K562 (cell line): ENCODE measurements at regions not wholly inside any gene's neighbourhood (a gene's known extent, or its start where the extent isn't known, plus 50 kb on each side); places are given as distances from the start of the nearest gene placed in this dataset.

Source experiments
- ATAC-seq: fragments of 200-7000 bp; cut with Tn5 transposase; 3 replicates; pipeline ENCODE4 v1.9.1; 2020; ENCODE audit warnings: moderate library complexity
- BruUV-seq: library from RNA; stranded (reverse); fragments of 400-500 nt; replicated peaks from 2 replicates; lab custom pipeline; 2021; lab: Mats Ljungman, UMichigan
- CTCF ChIA-PET: fragments of 300-600 bp; formaldehyde crosslinking; extraction: SDS; loops from one replicate; lab custom pipeline; 2021; ENCODE audit warnings: low intra/inter-chr PET ratio; lab: Yijun Ruan, JAX
- POLR2A ChIA-PET: fragments of 300-600, 350-650 bp; sonication (Branson Sonifier 250); formaldehyde crosslinking; extraction: SDS; loops from one replicate; lab custom pipeline; 2021; ENCODE audit warnings: antibody characterized with exemption, inconsistent platforms; lab: Yijun Ruan, JAX
- DNase-seq, 4 experiments: peaks; one replicate each; pipeline versions ENCODE4 v3.0.0 to v3.0.0-alpha.2; 2011 to 2018; ENCODE audit warnings: low spot score in 3 of 4, mixed read lengths in 3 of 4; ENCODE audit errors: extremely low read depth in 1 of 4
- FAIRE-seq: peaks from 2 replicates; lab custom pipeline; 2011; peaks lifted over from hg19 to GRCh38; lab: Jason Lieb, UNC
- H2AFZ ChIP-seq: 2 replicates; pipeline ENCODE4 v1.6.0; 2011; ENCODE audit warnings: low read depth, low read length, control low read depth, inconsistent platforms
- H3K27ac ChIP-seq: fragments of 200-600 bp; 3 replicates; pipeline ENCODE4 v1.8.0; 2011; ENCODE audit warnings: low read depth, mild to moderate bottlenecking, control low read depth, inconsistent platforms, low read length, moderate library complexity, mixed read lengths; ENCODE audit errors: extremely low read depth
- H3K27me3 ChIP-seq, 2 experiments: fragments of 300-600 bp in 1 of 2; 2 replicates in 1 of 2; 3 replicates in 1 of 2; pipeline versions ENCODE4 v1.6.0 to v1.8.0; 2011; ENCODE audit warnings: inconsistent platforms in 2 of 2, low read length in 2 of 2, mild to moderate bottlenecking in 1 of 2, mixed read lengths in 1 of 2, moderate library complexity in 1 of 2; ENCODE audit not compliant: control insufficient read depth in 2 of 2, insufficient read depth in 2 of 2
- H3K36me3 ChIP-seq: fragments of 300-600 bp; 3 replicates; pipeline ENCODE4 v1.8.0; 2011; ENCODE audit warnings: mild to moderate bottlenecking, low read length, inconsistent platforms; ENCODE audit not compliant: control insufficient read depth, insufficient read depth
- H3K4me1 ChIP-seq, 2 experiments: fragments of 200-600 bp in 1 of 2; replicated peaks in 1 of 2; 2 replicates in 1 of 2; 3 replicates in 1 of 2; pipeline versions ENCODE4 v1.5.1 to v1.8.0; 2011; ENCODE audit warnings: inconsistent platforms in 2 of 2, low read length in 2 of 2, mild to moderate bottlenecking in 1 of 2, mixed read lengths in 1 of 2, moderate library complexity in 1 of 2; ENCODE audit not compliant: control insufficient read depth in 2 of 2, insufficient read depth in 2 of 2
- H3K4me2 ChIP-seq: 2 replicates; pipeline ENCODE4 v1.6.1; 2011; ENCODE audit warnings: low read length, control low read depth, inconsistent platforms, mixed read lengths; ENCODE audit not compliant: insufficient read depth
- H3K4me3 ChIP-seq: fragments of 200-600 bp; sonication (generic), shearing (Covaris generic); 2 replicates; pipeline ENCODE4 v1.5.1; 2016; ENCODE audit warnings: control low read depth, inconsistent platforms
- H3K79me2 ChIP-seq: fragments of 200-600 bp; 3 replicates; pipeline ENCODE4 v1.8.0; 2011; ENCODE audit warnings: low read length, inconsistent platforms; ENCODE audit not compliant: control insufficient read depth, insufficient read depth
- H3K9ac ChIP-seq, 2 experiments: 2 replicates each; pipeline versions ENCODE4 v1.6.0 to v1.6.1; 2011; ENCODE audit warnings: low read depth in 2 of 2, low read length in 2 of 2, control low read depth in 1 of 2, inconsistent platforms in 1 of 2, mild to moderate bottlenecking in 1 of 2, mixed read lengths in 1 of 2; ENCODE audit not compliant: insufficient read depth in 1 of 2
- H3K9me1 ChIP-seq: one replicate; pipeline ENCODE4 v1.6.0; 2011; ENCODE audit warnings: inconsistent platforms, mild to moderate bottlenecking, low read length, moderate library complexity; ENCODE audit not compliant: control insufficient read depth, insufficient read depth
- H3K9me3 ChIP-seq: replicated peaks from 2 replicates; pipeline ENCODE4 v1.5.1; 2011; ENCODE audit warnings: low read depth, low read length, inconsistent platforms; ENCODE audit not compliant: control insufficient read depth, insufficient read depth
- H4K20me1 ChIP-seq: replicated peaks from 2 replicates; pipeline ENCODE4 v1.6.1; 2011; ENCODE audit warnings: low read length, inconsistent platforms, mixed read lengths; ENCODE audit not compliant: control insufficient read depth, insufficient read depth
- ATF1 ChIP-seq, 2 experiments: fragments of 450-650 bp in 1 of 2; IDR thresholded peaks; 2 replicates each; pipeline ENCODE4 v1.6.1; 2016; ENCODE audit warnings: missing compliant biosample characterization in 1 of 2, missing genetic modification characterization in 1 of 2
- HDAC8 ChIP-seq: fragments of 450-650 bp; IDR thresholded peaks from 2 replicates; pipeline ENCODE4 v1.6.1; 2016; ENCODE audit warnings: mild to moderate bottlenecking, missing genetic modification characterization, moderate library complexity, missing compliant biosample characterization
- NFXL1 ChIP-seq: fragments of 450-650 bp; formaldehyde crosslinking; IDR thresholded peaks from 2 replicates; pipeline ENCODE4 v1.4.0; 2021; ENCODE audit warnings: mild to moderate bottlenecking
- PHF20 ChIP-seq: fragments of 450-650 bp; IDR thresholded peaks from 2 replicates; pipeline ENCODE4 v1.6.1; 2018; ENCODE audit not compliant: partially characterized antibody
- POLR2A ChIP-seq: fragments of 450-650 bp; conservative IDR thresholded peaks from 2 replicates; pipeline ENCODE4 v1.6.1; 2016
- POLR2G ChIP-seq: fragments of 200-400 bp; formaldehyde crosslinking; IDR thresholded peaks from 2 replicates; pipeline ENCODE4 v1.6.1; 2017; ENCODE audit warnings: low read depth, mild to moderate bottlenecking, antibody characterized with exemption, low read length, moderate library complexity
- ZFP1 ChIP-seq: fragments of 450-650 bp; formaldehyde crosslinking; IDR thresholded peaks from 2 replicates; pipeline ENCODE4 v1.4.0; 2020; ENCODE audit warnings: mild to moderate bottlenecking, mixed read lengths
- ZNF311 ChIP-seq: fragments of 250-450 bp; sonication (Bioruptor Pico); IDR thresholded peaks from 2 replicates; pipeline ENCODE4 v1.4.0; 2020; ENCODE audit warnings: mild to moderate bottlenecking, moderate library complexity
- WGBS: fragments of 100-300 bp; shearing (Covaris generic); methylation state at CpG from one replicate; pipeline ENCODE4 v1.1.6; 2016; ENCODE audit warnings: low coverage, mixed read lengths; ENCODE audit not compliant: insufficient coverage; ENCODE audit errors: missing lambda C conversion rate; 5-methylcytosine and 5-hydroxymethylcytosine counted together
- in situ Hi-C: fragments of 300-500 bp; cut with MboI; formaldehyde crosslinking; loops from 4 replicates; pipeline ENCODE4 v1.15.0; 2018; ENCODE audit warnings: inconsistent platforms, mixed read lengths
- intact Hi-C: fragments of 100-400 bp; cut with micrococcal nuclease; formaldehyde crosslinking; loops from 2 replicates; pipeline ENCODE4 v1.14.2; 2022
- TF ChIP-seq, protein P1 (sequence below): sonication (generic); formaldehyde crosslinking; IDR thresholded peaks from 2 replicates; pipeline ENCODE4 v1.8.1; 2023; ENCODE audit warnings: missing genetic modification reagents, mild to moderate bottlenecking, borderline replicate concordance
- TF ChIP-seq, protein P2 (sequence below): fragments of 450-650 bp; formaldehyde crosslinking; conservative IDR thresholded peaks from 2 replicates; pipeline ENCODE4 v1.4.0; 2022; ENCODE audit warnings: mild to moderate bottlenecking, missing genetic modification characterization

DNA sequence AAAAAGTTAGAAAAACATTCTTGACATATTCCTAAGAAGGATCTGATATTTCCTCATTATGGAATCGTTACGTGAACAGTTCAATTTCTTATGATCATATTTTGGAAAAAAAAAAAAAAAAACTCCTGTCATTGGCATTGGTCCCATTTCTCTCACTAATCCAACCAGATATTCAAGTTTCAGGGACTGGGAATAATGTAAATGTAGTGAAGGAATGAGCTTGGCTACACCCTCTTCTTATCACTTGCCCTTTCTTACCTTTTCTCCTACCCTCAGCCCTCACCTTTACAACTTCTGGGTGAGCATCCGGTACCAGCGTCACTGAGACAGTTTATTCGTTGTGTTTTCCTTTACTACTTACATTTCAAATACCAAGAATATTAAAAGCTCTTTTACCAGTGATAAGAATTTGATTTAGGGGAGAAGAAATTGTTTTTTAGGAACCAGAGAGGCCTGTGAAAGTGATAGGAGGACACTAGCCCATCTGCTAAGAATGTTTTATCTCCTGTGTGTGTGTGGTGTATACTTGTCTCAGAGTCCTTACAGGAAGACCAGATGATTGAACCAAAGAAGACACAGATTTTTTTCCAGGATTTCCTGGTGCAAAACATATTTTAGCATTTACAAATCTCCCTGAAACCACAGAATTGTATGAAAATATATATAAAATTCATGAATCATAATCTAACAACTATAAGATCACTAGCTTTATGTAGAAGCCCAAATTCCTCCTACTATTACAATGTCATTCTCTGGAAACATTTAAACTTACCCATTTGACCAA is 946.7 kb downstream of the ZPLD1 start (continued):
- TF ChIP-seq, protein P1, sequence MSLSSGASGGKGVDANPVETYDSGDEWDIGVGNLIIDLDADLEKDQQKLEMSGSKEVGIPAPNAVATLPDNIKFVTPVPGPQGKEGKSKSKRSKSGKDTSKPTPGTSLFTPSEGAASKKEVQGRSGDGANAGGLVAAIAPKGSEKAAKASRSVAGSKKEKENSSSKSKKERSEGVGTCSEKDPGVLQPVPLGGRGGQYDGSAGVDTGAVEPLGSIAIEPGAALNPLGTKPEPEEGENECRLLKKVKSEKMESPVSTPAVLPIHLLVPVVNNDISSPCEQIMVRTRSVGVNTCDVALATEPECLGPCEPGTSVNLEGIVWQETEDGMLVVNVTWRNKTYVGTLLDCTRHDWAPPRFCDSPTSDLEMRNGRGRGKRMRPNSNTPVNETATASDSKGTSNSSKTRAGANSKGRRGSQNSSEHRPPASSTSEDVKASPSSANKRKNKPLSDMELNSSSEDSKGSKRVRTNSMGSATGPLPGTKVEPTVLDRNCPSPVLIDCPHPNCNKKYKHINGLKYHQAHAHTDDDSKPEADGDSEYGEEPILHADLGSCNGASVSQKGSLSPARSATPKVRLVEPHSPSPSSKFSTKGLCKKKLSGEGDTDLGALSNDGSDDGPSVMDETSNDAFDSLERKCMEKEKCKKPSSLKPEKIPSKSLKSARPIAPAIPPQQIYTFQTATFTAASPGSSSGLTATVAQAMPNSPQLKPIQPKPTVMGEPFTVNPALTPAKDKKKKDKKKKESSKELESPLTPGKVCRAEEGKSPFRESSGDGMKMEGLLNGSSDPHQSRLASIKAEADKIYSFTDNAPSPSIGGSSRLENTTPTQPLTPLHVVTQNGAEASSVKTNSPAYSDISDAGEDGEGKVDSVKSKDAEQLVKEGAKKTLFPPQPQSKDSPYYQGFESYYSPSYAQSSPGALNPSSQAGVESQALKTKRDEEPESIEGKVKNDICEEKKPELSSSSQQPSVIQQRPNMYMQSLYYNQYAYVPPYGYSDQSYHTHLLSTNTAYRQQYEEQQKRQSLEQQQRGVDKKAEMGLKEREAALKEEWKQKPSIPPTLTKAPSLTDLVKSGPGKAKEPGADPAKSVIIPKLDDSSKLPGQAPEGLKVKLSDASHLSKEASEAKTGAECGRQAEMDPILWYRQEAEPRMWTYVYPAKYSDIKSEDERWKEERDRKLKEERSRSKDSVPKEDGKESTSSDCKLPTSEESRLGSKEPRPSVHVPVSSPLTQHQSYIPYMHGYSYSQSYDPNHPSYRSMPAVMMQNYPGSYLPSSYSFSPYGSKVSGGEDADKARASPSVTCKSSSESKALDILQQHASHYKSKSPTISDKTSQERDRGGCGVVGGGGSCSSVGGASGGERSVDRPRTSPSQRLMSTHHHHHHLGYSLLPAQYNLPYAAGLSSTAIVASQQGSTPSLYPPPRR (CRISPR knock-in tag) = no peak
- TF ChIP-seq, all 486 proteins: peak for 0

DNA sequence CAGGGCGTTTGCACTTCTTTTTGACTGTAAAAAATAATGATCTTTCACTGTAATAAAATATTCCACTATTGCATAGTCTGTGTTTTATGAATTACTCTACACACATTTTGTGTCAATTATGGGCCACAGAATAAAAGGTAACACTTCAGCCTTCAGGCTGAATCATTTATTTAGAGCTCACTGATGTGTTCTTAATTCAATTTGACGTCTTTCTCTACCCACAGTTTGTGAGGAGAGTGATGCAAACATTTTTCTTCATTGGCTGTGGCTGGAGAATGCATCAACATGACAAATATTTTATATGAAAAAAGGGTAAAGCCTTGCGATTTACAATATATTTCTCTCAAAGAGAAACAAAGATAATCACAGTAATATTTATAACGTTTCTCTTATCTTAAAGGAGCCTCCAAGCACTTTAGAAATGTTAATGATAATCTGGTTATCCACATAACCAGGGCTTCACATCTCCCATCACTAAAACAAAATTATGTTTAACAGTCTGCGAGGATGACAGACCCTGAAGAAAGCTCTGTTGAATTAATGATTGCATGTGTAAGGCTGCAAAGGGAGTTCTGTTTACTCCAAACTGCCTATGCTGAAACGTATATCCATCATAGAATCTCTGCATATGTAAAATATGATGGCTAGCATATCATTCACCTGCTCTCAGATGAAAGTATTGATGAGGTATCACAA is 951.3 kb downstream of the ZPLD1 start:
- H3K36me3 ChIP-seq = no peaks in the 10 kb centered on the region
- no peak for DNase-seq
- intact Hi-C loops = no loop called here

More for the DNA sequence above, 951.3 kb downstream of the ZPLD1 start:
- no peaks in the 10 kb centered on the region for H4K20me1 ChIP-seq
- POLR2A ChIA-PET = no interaction called here
- 0% methylated on average over 6 of the region's 6 CpGs for WGBS
- FAIRE-seq = no peak
- no peaks in the 10 kb centered on the region for H3K27me3 ChIP-seq
- no peak overlapping the region for H3K9ac ChIP-seq
- H3K4me1 ChIP-seq = no peaks in the 10 kb centered on the region
- H3K27ac ChIP-seq = no peak overlapping the region
- no peak overlapping the region for H3K4me2 ChIP-seq
- H3K79me2 ChIP-seq = no peaks in the 10 kb centered on the region
- ATAC-seq = no peak
- CTCF ChIA-PET = no interaction called here
- in situ Hi-C loops = no loop called here
- no TSS peak for BruUV-seq
- no peaks in the 10 kb centered on the region for H3K9me1 ChIP-seq
- H3K9me3 ChIP-seq = no peaks in the 10 kb centered on the region
- no peak overlapping the region for H3K4me3 ChIP-seq
- TF ChIP-seq ATF1 (CRISPR knock-in tag; IDR thresholded peaks at IDR 0.05) = no peak
- no peak for TF ChIP-seq ATF1 (tag; IDR thresholded peaks at IDR 0.05)
- TF ChIP-seq ZNF311 (CRISPR knock-in tag) = no peak
- no peak for TF ChIP-seq POLR2G
- no peak for TF ChIP-seq POLR2A
- TF ChIP-seq HDAC8 (tag) = no peak
- no peak for TF ChIP-seq NFXL1 (CRISPR knock-in tag)
- TF ChIP-seq ZFP1 (CRISPR knock-in tag) = no peak
- TF ChIP-seq PHF20 = no peak
- TF ChIP-seq, protein P2, sequence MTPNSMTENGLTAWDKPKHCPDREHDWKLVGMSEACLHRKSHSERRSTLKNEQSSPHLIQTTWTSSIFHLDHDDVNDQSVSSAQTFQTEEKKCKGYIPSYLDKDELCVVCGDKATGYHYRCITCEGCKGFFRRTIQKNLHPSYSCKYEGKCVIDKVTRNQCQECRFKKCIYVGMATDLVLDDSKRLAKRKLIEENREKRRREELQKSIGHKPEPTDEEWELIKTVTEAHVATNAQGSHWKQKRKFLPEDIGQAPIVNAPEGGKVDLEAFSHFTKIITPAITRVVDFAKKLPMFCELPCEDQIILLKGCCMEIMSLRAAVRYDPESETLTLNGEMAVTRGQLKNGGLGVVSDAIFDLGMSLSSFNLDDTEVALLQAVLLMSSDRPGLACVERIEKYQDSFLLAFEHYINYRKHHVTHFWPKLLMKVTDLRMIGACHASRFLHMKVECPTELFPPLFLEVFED (CRISPR knock-in tag) = no peak
- no peak overlapping the region for H2AFZ ChIP-seq
